HEK293T (cell line): ENCODE measurements at regions not wholly inside any gene's neighbourhood (a gene's known extent, or its start where the extent isn't known, plus 50 kb on each side); places are given as distances from the start of the nearest gene placed in this dataset.

ENCODE experiments used
- CTCF ChIA-PET: fragments of 350-600 bp; formaldehyde crosslinking; extraction: SDS; loops from one replicate; lab custom pipeline; 2021; ENCODE audit warnings: antibody characterized with exemption, inconsistent platforms; lab: Yijun Ruan, JAX
- POLR2A ChIA-PET: fragments of 350-600 bp; formaldehyde crosslinking; extraction: SDS; loops from one replicate; lab custom pipeline; 2020; ENCODE audit warnings: antibody characterized with exemption, inconsistent platforms; lab: Yijun Ruan, JAX
- DNase-seq: peaks from one replicate; pipeline ENCODE4 v3.0.0; 2012; ENCODE audit warnings: mixed read lengths; ENCODE audit errors: extremely low spot score
- ARNT ChIP-seq: fragments of 450-650 bp; IDR thresholded peaks from 2 replicates; pipeline ENCODE4 v1.6.1; 2017; ENCODE audit warnings: mild to moderate bottlenecking
- BHLHE40 ChIP-seq: fragments of 450-650 bp; IDR thresholded peaks from 2 replicates; pipeline ENCODE4 v1.6.1; 2016; ENCODE audit warnings: mild to moderate bottlenecking, moderate library complexity, borderline replicate concordance
- CTBP1 ChIP-seq: fragments of 450-650 bp; IDR thresholded peaks from 2 replicates; pipeline ENCODE4 v1.6.1; 2016; ENCODE audit warnings: borderline replicate concordance
- ELF4 ChIP-seq: fragments of 450-650 bp; IDR thresholded peaks from 2 replicates; pipeline ENCODE4 v1.6.1; 2017; ENCODE audit warnings: antibody characterized with exemption
- FOXA1 ChIP-seq: fragments of 450-650 bp; IDR thresholded peaks from 2 replicates; pipeline ENCODE4 v1.6.1; 2016; ENCODE audit warnings: mild to moderate bottlenecking
- FOXK2 ChIP-seq: fragments of 450-650 bp; IDR thresholded peaks from 2 replicates; pipeline ENCODE4 v1.6.1; 2016; ENCODE audit warnings: mild to moderate bottlenecking
- FOXM1 ChIP-seq: fragments of 450-650 bp; IDR thresholded peaks from 2 replicates; pipeline ENCODE4 v1.6.1; 2017; ENCODE audit warnings: mild to moderate bottlenecking, borderline replicate concordance
- HDGF ChIP-seq: fragments of 450-650 bp; IDR thresholded peaks from 2 replicates; pipeline ENCODE4 v1.6.1; 2017; ENCODE audit warnings: antibody characterized with exemption, borderline replicate concordance
- L3MBTL2 ChIP-seq: fragments of 450-650 bp; conservative IDR thresholded peaks from 2 replicates; pipeline ENCODE4 v1.6.1; 2016; ENCODE audit warnings: mild to moderate bottlenecking
- LEF1 ChIP-seq: fragments of 450-650 bp; IDR thresholded peaks from 2 replicates; pipeline ENCODE4 v1.6.1; 2017; ENCODE audit warnings: mild to moderate bottlenecking, borderline replicate concordance
- NFRKB ChIP-seq: fragments of 450-650 bp; IDR thresholded peaks from 2 replicates; pipeline ENCODE4 v1.6.1; 2016; ENCODE audit warnings: mild to moderate bottlenecking, moderate library complexity
- SP1 ChIP-seq: fragments of 450-650 bp; IDR thresholded peaks from 2 replicates; pipeline ENCODE4 v1.6.1; 2017
- SUZ12 ChIP-seq: fragments of 450-650 bp; IDR thresholded peaks from 2 replicates; pipeline ENCODE4 v1.6.1; 2016; ENCODE audit warnings: mild to moderate bottlenecking
- TARDBP ChIP-seq: fragments of 450-650 bp; IDR thresholded peaks from 2 replicates; pipeline ENCODE4 v1.6.1; 2016
- ZNF384 ChIP-seq: fragments of 450-650 bp; IDR thresholded peaks from 2 replicates; pipeline ENCODE4 v1.6.1; 2016
- TF ChIP-seq, protein P1 (sequence below): fragments of 450-650 bp; IDR thresholded peaks from 2 replicates; pipeline ENCODE4 v1.6.1; 2016

DNA sequence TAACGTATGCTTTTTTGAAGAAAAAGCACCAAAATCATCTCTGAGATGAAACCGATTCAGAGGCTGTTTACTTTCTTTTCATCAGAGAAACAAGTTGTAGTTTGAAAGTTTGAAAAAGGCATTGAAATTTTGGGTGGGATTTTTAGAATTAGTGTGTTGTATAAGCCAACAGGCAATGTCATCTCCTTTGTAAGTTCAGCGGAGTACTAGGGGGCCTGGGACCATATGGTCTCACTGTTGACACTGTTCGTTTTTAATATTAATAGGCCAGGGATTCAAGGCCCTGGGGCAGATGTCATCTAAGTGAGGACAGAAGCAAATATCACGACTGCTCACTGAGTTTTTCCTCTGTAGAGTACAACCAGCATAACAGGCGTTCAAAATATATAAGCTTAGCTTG lies 256.2 kb upstream of the RARB start:
- no peak for TF ChIP-seq ARNT
- no peak for TF ChIP-seq SP1
- TF ChIP-seq FOXK2: no peak
- no peak for TF ChIP-seq ELF4
- TF ChIP-seq, protein P1, sequence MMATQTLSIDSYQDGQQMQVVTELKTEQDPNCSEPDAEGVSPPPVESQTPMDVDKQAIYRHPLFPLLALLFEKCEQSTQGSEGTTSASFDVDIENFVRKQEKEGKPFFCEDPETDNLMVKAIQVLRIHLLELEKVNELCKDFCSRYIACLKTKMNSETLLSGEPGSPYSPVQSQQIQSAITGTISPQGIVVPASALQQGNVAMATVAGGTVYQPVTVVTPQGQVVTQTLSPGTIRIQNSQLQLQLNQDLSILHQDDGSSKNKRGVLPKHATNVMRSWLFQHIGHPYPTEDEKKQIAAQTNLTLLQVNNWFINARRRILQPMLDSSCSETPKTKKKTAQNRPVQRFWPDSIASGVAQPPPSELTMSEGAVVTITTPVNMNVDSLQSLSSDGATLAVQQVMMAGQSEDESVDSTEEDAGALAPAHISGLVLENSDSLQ: no peak
- no peak for TF ChIP-seq TARDBP
- DNase-seq: no peak
- ChIA-PET POLR2A (no interaction called here), CTCF (no interaction called here)

DNA sequence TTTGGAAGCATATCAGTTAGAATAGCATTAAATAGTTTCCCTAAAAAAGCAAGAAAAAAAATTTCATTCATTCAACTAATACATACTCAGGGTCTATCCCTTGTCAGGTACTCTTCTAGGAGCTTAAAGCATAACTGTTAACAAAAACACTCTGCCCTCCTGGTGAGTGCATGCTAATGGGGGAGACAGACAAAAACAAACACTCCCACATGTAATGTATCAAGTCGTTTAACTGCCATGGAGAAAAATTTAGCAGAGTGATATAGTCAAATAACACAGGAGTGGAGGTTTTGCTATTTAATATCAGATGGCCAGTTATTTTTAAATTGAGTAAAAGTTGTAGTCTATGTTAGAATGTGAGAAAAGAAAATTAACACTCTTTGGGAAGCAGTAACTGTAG lies 254.5 kb upstream of the RARB start:
- peak; percentile 25 for DNase-seq
- 0 out of 2 replicates have a peak, but pooled peaks have one; percentile 11 for TF ChIP-seq ARNT
- TF ChIP-seq CTBP1: peak; percentile 85; the same call in 1 of the 2 replicates
- TF ChIP-seq FOXM1: no peak; the same call in 1 of the 2 replicates
- TF ChIP-seq ZNF384: 0 out of 2 replicates have a peak, but pooled peaks have one; percentile 65
- TF ChIP-seq HDGF: no peak
- no peak for TF ChIP-seq SP1
- TF ChIP-seq, protein P1: peak; percentile 94
- ChIA-PET CTCF (no interaction called here), POLR2A (no interaction called here)

DNA sequence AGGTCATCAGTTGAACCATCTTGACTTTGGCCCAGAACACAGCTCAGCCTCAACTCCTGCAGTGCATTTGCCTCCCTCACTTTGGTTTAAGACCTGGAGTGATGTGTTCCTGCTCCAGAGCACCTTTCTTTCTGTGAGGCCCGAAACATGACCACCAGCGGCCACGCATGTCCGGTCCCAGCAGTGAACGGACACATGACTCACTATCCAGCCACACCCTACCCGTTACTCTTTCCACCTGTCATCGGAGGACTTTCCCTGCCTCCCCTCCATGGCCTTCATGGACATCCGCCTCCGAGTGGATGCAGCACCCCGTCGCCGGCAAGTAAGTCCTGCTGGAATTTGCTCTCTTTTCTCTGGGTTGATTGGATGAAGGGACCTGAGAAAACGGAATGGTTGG lies 253.8 kb upstream of the RARB start:
- DNase-seq: no peak
- CTCF ChIA-PET: no interaction called here
- TF ChIP-seq CTBP1 (no peak), NFRKB (no peak), TARDBP (no peak), BHLHE40 (no peak), LEF1 (no peak), FOXA1 (no peak), SP1 (no peak), FOXM1 (no peak), L3MBTL2 (no peak), HDGF (no peak), ARNT (no peak), SUZ12 (no peak)
- POLR2A ChIA-PET: no interaction called here

DNA sequence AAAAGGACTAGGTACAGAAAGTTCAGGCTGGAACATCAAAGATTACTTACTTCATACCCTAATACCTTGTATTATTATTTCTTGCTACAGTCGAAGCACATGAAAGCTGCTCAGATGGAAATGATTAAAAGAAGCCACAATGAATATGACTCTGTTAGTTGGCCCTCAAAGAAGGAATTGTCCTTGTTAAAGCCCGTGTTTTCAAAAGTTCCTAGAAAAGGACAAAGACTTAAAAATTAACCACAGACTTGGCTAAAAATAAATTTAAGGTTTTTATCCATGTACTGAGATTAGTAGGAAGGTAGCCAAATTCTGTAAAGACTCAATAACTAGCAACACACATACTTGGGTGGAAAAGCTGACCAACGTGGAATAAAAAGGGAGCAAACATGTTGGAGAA lies 251.0 kb upstream of the RARB start:
- TF ChIP-seq L3MBTL2: no peak
- TF ChIP-seq NFRKB: no peak
- TF ChIP-seq FOXA1: no peak
- TF ChIP-seq FOXK2: no peak
- no peak for TF ChIP-seq BHLHE40
- TF ChIP-seq ELF4: no peak
- TF ChIP-seq TARDBP: no peak
- TF ChIP-seq SP1: no peak
- TF ChIP-seq SUZ12: no peak
- TF ChIP-seq, protein P1: no peak
- no peak for TF ChIP-seq ARNT
- TF ChIP-seq LEF1: no peak
- ChIA-PET CTCF (no interaction called here), POLR2A (no interaction called here)
- no peak for DNase-seq

DNA sequence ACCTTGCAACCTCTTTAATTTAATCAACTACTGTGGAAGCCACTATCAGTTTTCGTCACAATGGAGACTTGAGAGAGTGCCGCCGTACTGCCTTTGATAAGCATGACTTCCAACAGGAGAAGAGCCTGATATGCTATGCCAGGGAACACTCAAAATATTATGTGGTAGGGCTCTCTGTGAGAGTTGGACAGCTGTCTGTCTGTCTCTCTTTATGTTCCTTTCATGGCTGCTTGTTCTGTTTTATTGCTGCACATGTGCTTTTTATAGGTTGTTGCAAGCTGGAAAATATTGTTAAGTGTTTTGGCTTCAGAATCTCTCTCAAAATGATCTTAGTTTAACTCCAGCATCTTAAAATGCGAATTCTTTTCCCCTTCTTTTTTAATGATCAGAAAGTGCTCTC lies 249.4 kb upstream of the RARB start:
- CTCF ChIA-PET: no interaction called here
- POLR2A ChIA-PET: no interaction called here
- no peak for DNase-seq
- TF ChIP-seq, protein P1: peak; percentile 78
- no peak for TF ChIP-seq TARDBP

DNA sequence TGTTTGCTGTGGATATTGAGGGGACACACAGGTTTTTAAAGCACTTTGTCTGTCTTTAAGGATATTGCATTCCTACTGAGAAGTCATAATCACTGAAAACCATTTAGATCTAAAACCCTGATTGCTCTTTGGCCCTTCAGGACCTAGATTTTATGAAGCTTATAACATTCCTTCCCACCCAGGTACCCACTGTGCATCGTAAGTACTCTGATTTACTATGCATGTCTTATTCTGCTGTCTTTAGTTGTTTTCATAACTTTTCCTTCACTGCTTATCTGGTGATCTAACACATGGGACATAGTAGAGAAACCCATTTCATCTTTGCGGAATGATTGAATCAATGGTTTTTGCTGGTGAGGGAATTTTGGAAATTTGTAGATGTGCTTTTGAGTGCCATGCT lies 247.0 kb upstream of the RARB start:
- ChIA-PET POLR2A (no interaction called here), CTCF (no interaction called here)
- TF ChIP-seq ARNT (no peak), ELF4 (no peak), SP1 (no peak), ZNF384 (no peak), NFRKB (no peak), CTBP1 (peak; percentile 93), L3MBTL2 (no peak), LEF1 (no peak), FOXK2 (no peak), BHLHE40 (no peak), HDGF (no peak), FOXM1 (no peak)
- TF ChIP-seq, protein P1: peak; percentile 82
- DNase-seq: no peak
